ENCODE measurements at regions not wholly inside any gene's neighbourhood (a gene's known extent, or its start where the extent isn't known, plus 50 kb on each side); places are given as distances from the start of the nearest gene placed in this dataset.

DNA sequence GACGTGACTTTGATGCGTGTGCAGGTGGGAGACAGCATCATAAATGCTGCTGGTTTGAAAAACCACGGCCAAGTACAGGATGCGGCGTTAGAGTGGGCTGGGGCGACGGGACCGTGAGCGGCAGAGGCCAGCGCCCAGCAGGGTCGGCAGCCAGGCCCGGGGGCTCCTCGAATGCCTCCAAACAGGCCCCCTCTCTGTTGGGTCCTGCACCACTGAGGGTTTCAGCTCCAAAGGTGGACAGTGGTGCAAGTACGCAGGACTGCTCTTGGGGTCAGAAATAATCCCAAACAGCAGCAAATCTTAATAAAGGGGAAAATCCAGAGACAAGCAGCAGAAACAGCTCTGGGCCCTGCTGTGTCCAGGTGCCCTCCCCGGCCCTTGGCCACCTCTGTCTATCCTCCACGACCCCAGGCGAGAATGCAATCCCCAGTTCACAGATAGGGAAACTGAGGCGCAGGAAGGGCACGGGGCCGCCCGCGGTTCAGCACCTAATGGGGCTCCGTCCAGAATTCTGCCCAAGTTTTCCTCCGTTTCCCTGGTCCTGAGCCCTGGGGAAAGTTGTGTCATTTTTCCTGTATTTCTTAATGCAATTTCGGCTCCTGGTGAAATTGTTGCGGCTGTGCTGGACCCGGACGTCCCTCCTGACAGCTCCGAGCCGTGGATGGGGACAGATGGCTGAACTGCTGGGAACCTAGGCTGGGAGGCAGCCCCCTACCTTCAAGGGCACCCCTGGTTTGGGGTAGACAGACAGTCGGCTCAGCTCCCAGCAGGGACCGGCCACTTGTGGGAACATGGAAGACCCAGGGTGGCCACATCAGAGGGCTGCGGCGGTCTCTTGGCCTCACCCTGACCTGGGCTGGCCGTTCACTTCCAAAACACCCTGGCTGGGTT is 97.4 kb downstream of the FOXL3 start:
- no peak for DNase-seq

DNA sequence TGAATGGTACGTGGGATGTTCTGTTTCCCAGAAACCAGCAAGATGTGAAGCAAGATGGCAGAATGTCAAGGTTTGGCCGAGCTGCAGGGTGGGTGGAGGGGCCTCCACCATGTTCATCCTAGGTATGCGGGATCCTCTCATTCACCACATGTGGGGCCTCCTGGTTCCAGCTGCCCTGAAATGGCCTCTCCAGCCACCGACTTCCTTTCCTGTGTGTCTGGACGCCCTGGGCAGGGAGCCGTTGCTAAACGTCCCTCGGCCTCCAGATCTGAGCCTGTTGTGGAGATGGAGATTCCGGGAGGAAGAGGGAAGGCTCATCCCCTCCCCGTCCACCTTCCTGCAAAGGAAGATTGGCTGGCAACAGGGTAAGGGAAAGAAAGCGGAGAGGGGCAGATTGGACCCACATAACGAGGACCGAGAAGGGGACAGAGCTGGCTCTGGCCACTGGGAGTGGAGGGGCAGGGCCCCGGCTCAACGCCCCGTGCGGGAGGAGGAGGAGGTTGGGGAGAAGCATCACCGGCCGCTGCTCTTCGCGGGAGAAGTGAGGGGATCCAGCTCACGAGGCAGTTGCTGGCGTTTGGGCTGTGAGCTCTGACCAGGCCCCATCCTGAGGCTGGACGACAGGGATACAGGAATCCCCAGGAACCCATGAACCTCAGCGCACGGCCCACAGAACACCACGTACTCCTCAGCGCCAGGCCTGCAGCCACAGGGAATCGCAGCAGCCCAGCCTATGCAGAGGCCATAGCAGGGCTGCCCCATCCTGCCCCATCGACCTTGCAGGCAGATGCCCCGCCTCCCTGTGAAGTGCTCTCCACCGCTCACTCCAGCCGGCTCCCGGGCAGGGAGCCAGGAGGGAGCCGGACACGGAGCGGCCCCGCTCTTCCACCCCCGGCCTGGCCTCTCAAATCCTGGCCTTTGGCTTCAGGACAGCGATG is 98.3 kb downstream of the FOXL3 start:
- DNase-seq, result no peak

GRCh38 chr7:388961-389701 is 99.2 kb downstream of the FOXL3 start:
- no peak for DNase-seq

DNA sequence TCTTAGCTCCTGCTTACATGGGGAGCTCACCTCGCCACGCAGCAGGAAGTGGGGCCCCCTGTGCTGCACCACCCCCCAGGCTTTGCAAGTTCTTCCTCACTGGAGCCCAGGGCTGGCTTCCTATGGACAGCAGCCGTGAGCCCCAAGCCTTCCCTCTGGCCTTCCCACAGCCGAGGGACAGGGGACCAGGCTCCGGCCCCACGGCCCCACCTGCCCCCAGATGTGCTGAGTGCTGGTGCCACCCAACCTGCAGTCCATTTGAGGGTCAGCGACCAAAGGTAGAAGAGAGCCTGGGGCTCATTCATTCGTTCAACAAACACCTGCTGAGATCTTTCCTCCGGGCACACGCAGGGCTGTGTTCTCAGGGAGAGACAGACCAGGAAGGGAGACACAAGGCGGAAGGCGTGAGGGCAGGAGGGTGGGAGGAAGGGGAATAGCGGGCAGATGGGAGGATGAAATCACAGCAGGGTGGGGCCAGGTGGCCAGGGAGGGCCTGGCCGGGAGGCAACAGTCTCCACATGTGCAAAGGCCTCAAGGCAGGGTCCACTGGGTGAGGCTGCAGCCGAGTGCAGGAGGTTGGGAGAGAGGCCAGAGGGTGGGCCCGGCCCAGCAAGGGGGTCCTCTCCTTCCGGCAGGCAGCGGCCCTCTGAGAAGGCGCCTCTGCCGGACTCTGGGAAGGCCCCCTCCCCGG is 100.1 kb downstream of the FOXL3 start:
- DNase-seq, result no peak

GRCh38 chr7:390761-391410 is 100.9 kb downstream of the FOXL3 start:
- DNase-seq, result no peak

- no peak for DNase-seq
These were observed 101.5 kb downstream of the FOXL3 start for GRCh38 chr7:391411-391951.

- DNase-seq, result no peak
These were observed 102.1 kb downstream of the FOXL3 start for GRCh38 chr7:391961-392524.

GRCh38 chr7:392822-393221 is 102.9 kb downstream of the FOXL3 start:
- no peak for DNase-seq

DNA sequence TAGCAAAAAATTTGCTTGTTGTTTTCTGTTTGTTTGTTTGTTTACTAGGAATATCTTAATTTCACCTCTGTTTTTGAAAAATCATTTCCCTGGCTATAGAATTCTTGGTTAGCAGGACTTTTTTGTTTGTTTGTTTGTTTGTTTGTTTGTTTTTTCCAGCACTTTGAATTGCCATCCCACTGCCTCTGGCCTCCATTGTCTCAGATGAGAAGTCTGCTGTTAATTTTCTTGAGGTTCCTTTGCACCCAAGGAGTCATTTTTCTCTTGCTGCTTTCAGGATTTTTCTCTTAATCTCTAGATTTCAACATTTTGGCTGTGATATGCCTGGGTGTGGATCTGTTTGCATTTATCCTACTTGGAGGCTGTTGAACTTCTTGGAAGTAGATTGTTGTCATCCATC is 105.7 kb downstream of the FOXL3 start:
- no peak for DNase-seq

GRCh38 chr7:398888-399287 is 108.9 kb downstream of the FOXL3 start:
- no peak for DNase-seq

- DNase-seq, result no peak
These were observed 111.0 kb downstream of the FOXL3 start for GRCh38 chr7:400901-401485.

DNA sequence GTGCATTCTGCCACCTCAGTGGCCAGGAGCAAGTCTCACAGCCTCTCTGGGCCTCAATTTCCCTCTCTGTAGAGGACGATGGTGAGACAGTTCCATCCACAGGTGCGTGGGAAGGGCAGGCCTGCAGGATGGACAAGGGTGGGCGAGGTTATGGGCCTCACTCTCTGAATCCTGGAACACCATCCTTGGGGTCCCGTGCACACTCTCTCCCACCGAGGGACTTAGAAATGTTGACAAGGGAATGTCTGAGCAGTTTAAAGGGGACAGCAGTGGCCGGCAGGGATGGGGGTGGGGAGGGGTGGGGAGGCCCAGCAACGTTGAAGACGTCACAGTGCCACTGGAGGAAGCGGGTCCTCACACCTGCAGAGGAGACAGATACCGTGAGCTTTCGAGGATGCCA is 111.5 kb downstream of the FOXL3 start:
- no peak for DNase-seq

DNA sequence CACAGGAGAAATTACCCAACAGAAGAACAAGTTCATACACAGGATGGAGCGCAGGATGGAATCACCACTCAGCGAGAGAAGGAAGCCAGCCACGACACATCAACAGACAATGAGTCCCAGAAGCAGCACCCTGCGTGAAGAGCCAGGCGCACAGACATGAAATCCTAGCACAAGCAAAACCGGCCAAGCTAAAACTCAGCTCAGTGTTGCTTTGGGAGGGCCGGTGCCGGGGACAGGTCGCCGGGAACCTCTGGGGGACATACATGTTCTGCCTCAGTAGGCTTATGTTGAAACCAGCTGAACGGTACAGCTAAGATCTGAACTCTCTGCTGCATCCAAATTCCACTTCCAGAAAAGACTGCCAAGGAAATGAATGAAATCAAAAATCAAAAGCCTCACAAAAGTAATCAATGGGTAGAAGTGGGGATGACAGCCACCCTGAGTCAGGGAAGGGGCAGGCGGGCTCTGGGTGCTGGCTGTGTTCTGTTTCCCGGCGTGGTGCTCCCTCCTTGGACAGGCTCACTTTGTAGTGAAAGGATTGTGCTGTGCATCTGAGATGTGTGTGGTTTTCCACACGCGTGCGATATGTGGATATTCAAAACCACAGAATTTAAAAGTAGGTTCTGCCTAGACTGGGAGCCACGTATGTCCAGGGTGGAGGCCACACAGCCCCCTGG is 114.7 kb downstream of the PDGFA start:
- no peak for DNase-seq

GRCh38 chr7:405489-406211 is 114.0 kb downstream of the PDGFA start:
- no peak for DNase-seq

- DNase-seq, result no peak
These were observed 111.7 kb downstream of the PDGFA start for GRCh38 chr7:407721-408539.

DNA sequence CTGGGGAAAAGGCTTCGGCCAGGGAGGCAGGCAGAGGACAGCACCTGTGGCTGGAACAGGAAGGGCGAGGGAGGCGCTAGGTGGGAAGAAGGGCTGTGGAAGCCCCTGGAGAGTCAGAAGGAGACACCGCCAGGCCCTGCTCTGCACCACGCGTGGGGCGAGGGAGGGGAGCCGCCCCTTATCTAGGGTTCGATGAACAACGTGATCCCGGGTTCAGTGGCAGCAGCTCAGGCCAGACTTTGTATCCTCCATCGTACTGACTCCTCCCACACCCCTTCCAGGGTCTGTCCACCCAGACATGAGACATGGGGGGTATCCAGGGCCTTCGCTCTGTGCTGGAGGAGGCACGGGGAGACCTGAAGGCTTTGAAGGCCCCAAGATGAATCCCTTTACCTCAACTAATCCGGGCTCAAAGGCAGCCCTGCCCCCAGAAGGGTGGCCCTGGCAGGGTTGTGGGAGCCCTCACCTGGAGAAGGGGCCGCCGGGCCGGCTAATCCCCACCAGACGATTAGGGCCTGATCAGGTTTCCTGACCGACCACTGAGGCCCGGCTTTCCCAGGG is 110.8 kb downstream of the PDGFA start:
- DNase-seq, result no peak

- no peak for DNase-seq
These were observed 110.0 kb downstream of the PDGFA start for GRCh38 chr7:409339-410281.
